ENCODE measurements at regions not wholly inside any gene's neighbourhood (a gene's known extent, or its start where the extent isn't known, plus 50 kb on each side); places are given as distances from the start of the nearest gene placed in this dataset.

GRCh38 chr2:123165616-123166015 lies 859.5 kb upstream of the CNTNAP5 start:
- no peak for TF ChIP-seq CTCF (IDR thresholded peaks at IDR 0.05)
- no peak for TF ChIP-seq POLR2A (IDR thresholded peaks at IDR 0.05)

Measured in esophagus squamous epithelium (tissue), 4 donors.